HepG2 (cell line): ENCODE measurements at regions not wholly inside any gene's neighbourhood (a gene's known extent, or its start where the extent isn't known, plus 50 kb on each side); places are given as distances from the start of the nearest gene placed in this dataset.

ENCODE experiments used
- ATAC-seq: fragments of 200-7000 bp; cut with Tn5 transposase; 3 replicates; pipeline ENCODE4 v1.9.1; 2020; ENCODE audit warnings: mild to moderate bottlenecking, moderate library complexity
- BruUV-seq: library from RNA; stranded (reverse); fragments of 400-500 nt; replicated peaks from 2 replicates; lab custom pipeline; 2021; lab: Mats Ljungman, UMichigan
- CTCF ChIA-PET: fragments of 300-600 bp; formaldehyde crosslinking; extraction: SDS; loops from one replicate; lab custom pipeline; 2021; ENCODE audit warnings: low total read pairs, inconsistent platforms, low intra/inter-chr PET ratio; lab: Yijun Ruan, JAX
- POLR2A ChIA-PET: fragments of 350-600 bp; sonication (Branson Sonifier 250); formaldehyde crosslinking; loops from one replicate; lab custom pipeline; 2020; ENCODE audit warnings: antibody characterized with exemption, inconsistent platforms; lab: Yijun Ruan, JAX
- DNase-seq: peaks from one replicate; pipeline ENCODE4 v3.0.0-alpha.2; 2015; ENCODE audit warnings: low spot score
- FAIRE-seq: peaks from 3 replicates; lab custom pipeline; 2011; peaks lifted over from hg19 to GRCh38; lab: Jason Lieb, UNC
- H2AFZ ChIP-seq: one replicate; pipeline ENCODE4 v1.6.1; 2011; ENCODE audit warnings: low read length, inconsistent platforms
- H3K27ac ChIP-seq: fragments of 300-600 bp; 3 replicates; pipeline ENCODE4 v1.8.0; 2011; ENCODE audit warnings: mixed run types, mild to moderate bottlenecking, mixed read lengths, low read length, inconsistent platforms; ENCODE audit not compliant: insufficient read depth; ENCODE audit errors: extremely low read length
- H3K27me3 ChIP-seq, 2 experiments: fragments of 200-600 bp in 1 of 2; 2 replicates in 1 of 2; 3 replicates in 1 of 2; pipeline versions ENCODE4 v1.6.0 to v1.8.0; 2011; ENCODE audit warnings: low read length in 2 of 2, mild to moderate bottlenecking in 2 of 2, moderate library complexity in 2 of 2, inconsistent platforms in 1 of 2; ENCODE audit not compliant: insufficient read depth in 2 of 2, control insufficient read depth in 1 of 2
- H3K36me3 ChIP-seq, 2 experiments: fragments of 200-600 bp in 1 of 2; replicated peaks in 1 of 2; 2 replicates in 1 of 2; 3 replicates in 1 of 2; pipeline versions ENCODE4 v1.5.1 to v1.8.0; 2011; ENCODE audit warnings: low read length in 2 of 2, inconsistent platforms in 1 of 2; ENCODE audit not compliant: insufficient read depth in 2 of 2, control insufficient read depth in 1 of 2
- H3K4me1 ChIP-seq: 2 replicates; pipeline ENCODE4 v1.5.1; 2012; ENCODE audit warnings: low read length, inconsistent platforms; ENCODE audit not compliant: insufficient read depth
- H3K4me2 ChIP-seq: 2 replicates; pipeline ENCODE4 v1.6.0; 2011; ENCODE audit warnings: low read depth, low read length, inconsistent platforms
- H3K4me3 ChIP-seq, 3 experiments: fragments of 200-600 bp in 1 of 3; sonication (generic), shearing (Covaris generic) in 1 of 3; replicated peaks in 1 of 3; 2 replicates each; pipeline ENCODE4 v1.5.1; 2011 to 2016; ENCODE audit warnings: low read length in 3 of 3, inconsistent platforms in 2 of 3, low read depth in 2 of 3, mild to moderate bottlenecking in 2 of 3, control low read depth in 1 of 3, mixed read lengths in 1 of 3; ENCODE audit not compliant: insufficient read depth in 1 of 3
- H3K79me2 ChIP-seq: one replicate; pipeline ENCODE4 v1.6.1; 2011; ENCODE audit warnings: low read length, inconsistent platforms; ENCODE audit not compliant: insufficient read depth
- H3K9ac ChIP-seq: 2 replicates; pipeline ENCODE4 v1.6.0; 2011; ENCODE audit warnings: mild to moderate bottlenecking, low read depth, low read length, inconsistent platforms; ENCODE audit not compliant: insufficient read depth
- H3K9me3 ChIP-seq: 2 replicates; pipeline ENCODE4 v1.5.1; 2012; ENCODE audit warnings: mild to moderate bottlenecking, low read length
- H4K20me1 ChIP-seq: 2 replicates; pipeline ENCODE4 v1.6.0; 2011; ENCODE audit warnings: inconsistent platforms, mild to moderate bottlenecking, low read length, moderate library complexity; ENCODE audit not compliant: insufficient read depth
- GLMP ChIP-seq: sonication (generic); formaldehyde crosslinking; IDR thresholded peaks from 2 replicates; pipeline ENCODE4 v1.9.0; 2021; ENCODE audit warnings: missing genetic modification reagents, mild to moderate bottlenecking, borderline replicate concordance
- HOXA5 ChIP-seq: sonication (generic); formaldehyde crosslinking; IDR thresholded peaks from 2 replicates; pipeline ENCODE4 v1.4.0; 2020; ENCODE audit warnings: missing genetic modification reagents
- ISX ChIP-seq: sonication (generic); formaldehyde crosslinking; conservative IDR thresholded peaks from 2 replicates; pipeline ENCODE4 v1.5.0; 2020; ENCODE audit warnings: missing genetic modification reagents
- SMARCE1 ChIP-seq: fragments of 450-650 bp; IDR thresholded peaks from 2 replicates; pipeline ENCODE4 v1.6.1; 2017; ENCODE audit warnings: borderline replicate concordance
- TFAP4 ChIP-seq: sonication (generic); IDR thresholded peaks from 2 replicates; pipeline ENCODE4 v1.6.1; 2016; ENCODE audit warnings: low read depth, borderline replicate concordance
- ZFP41 ChIP-seq: sonication (generic); formaldehyde crosslinking; IDR thresholded peaks from 2 replicates; pipeline ENCODE4 v1.4.0; 2020; ENCODE audit warnings: mild to moderate bottlenecking, missing genetic modification reagents, borderline replicate concordance
- WGBS: methylation state at CpG from one replicate; pipeline ENCODE4 v1.1.6; 2017; ENCODE audit warnings: low lambda C conversion rate; 5-methylcytosine and 5-hydroxymethylcytosine counted together
- in situ Hi-C: cut with HindIII; loops from 2 replicates; pipeline ENCODE4 v1.10.0; 2017; ENCODE audit warnings: low pct_unique_long_range_greater_than_20kb; ENCODE audit not compliant: extremely low pct_ligation_motif_present
- intact Hi-C: fragments of 100-400 bp; cut with micrococcal nuclease; formaldehyde crosslinking; loops from one replicate; pipeline ENCODE4 v1.10.0; 2022; ENCODE audit not compliant: unreplicated experiment
- TF ChIP-seq, protein P1 (sequence below): sonication (generic); formaldehyde crosslinking; IDR thresholded peaks from 2 replicates; pipeline ENCODE4 v1.5.0; 2020; ENCODE audit warnings: mild to moderate bottlenecking, low read depth, missing genetic modification reagents, borderline replicate concordance

DNA sequence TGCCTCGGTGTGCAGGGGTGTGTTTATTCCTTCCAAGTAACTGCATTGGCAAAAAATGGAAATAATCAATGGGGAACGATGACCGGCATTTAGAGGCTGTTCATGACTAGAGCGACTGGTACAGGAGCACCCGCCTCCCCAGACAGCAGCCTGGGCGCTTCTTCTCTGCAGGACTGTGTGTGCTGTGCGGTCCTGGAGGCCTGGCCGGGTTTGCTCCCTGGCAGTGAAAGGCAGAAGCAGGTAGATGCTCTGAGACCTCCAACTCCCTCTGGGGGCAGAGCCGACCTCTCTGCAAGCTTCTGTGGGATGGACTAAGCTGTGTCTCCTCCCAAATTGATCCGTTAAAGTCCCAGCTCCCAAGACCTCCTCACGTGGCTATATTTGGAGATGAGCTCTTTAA lies 59.2 kb upstream of the ACTRT2 start:
- no peaks in the 10 kb centered on the region for H3K79me2 ChIP-seq
- TF ChIP-seq GLMP (no peak), ISX (CRISPR knock-in tag) (no peak), TFAP4 (no peak), SMARCE1 (no peak)
- TF ChIP-seq, protein P1, sequence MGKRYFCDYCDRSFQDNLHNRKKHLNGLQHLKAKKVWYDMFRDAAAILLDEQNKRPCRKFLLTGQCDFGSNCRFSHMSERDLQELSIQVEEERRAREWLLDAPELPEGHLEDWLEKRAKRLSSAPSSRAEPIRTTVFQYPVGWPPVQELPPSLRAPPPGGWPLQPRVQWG (CRISPR knock-in tag) = no peak
- TF ChIP-seq, all 625 proteins: peak for 0
- intact Hi-C loops = no loop called here
- in situ Hi-C loops = no loop called here
- BruUV-seq = no TSS peak
- H3K9me3 ChIP-seq = peaks cover 12% of the 10 kb centered on the region
- ATAC-seq = no peak
- DNase-seq = no peak
- H3K27me3 ChIP-seq = peaks cover 6 to 17% of the 10 kb centered on the region in 2 experiments; a peak in 4 of 5 replicates
- ChIA-PET POLR2A (no interaction called here), CTCF (no interaction called here)
- no peaks in the 10 kb centered on the region for H4K20me1 ChIP-seq
- H3K36me3 ChIP-seq = no peaks in the 10 kb centered on the region
- no peak overlapping the region for H3K9ac ChIP-seq
- 43% methylated on average over 8 of the region's 11 CpGs for WGBS
- no peak overlapping the region for H3K4me2 ChIP-seq
- H2AFZ ChIP-seq = no peak overlapping the region
- H3K27ac ChIP-seq = no peak overlapping the region
- H3K4me3 ChIP-seq = no peak overlapping the region
- peaks cover 13% of the 10 kb centered on the region for H3K4me1 ChIP-seq
- no peak for FAIRE-seq

GRCh38 chr1:2962541-2962940 lies 58.7 kb upstream of the ACTRT2 start:
- BruUV-seq = no TSS peak
- Histone ChIP-seq H3K27me3 (peaks cover 6 to 22% of the 10 kb centered on the region in 2 experiments; a peak in 4 of 5 replicates), H3K4me2 (peak overlapping the region; percentile 21; the same call in 1 of the 2 replicates), H3K9me3 (peaks cover 11% of the 10 kb centered on the region), H3K79me2 (no peaks in the 10 kb centered on the region), H3K4me1 (peaks cover 15% of the 10 kb centered on the region), H3K36me3 (no peaks in the 10 kb centered on the region), H2AFZ (no peak overlapping the region), H4K20me1 (no peaks in the 10 kb centered on the region), H3K4me3 (no peak overlapping the region), H3K27ac (no peak overlapping the region), H3K9ac (no peak overlapping the region)
- TF ChIP-seq HOXA5 (CRISPR knock-in tag) = no peak
- TF ChIP-seq ZFP41 (CRISPR knock-in tag) = no peak
- FAIRE-seq (no peak), ATAC-seq (no peak), DNase-seq (no peak)
- in situ Hi-C loops (no loop called here), intact Hi-C loops (no loop called here)
- ChIA-PET POLR2A (no interaction called here), CTCF (no interaction called here)
- 14% methylated on average over 4 of the region's 8 CpGs for WGBS
